Right lobe of liver (tissue), 6 donors: ENCODE measurements at regions not wholly inside any gene's neighbourhood (a gene's known extent, or its start where the extent isn't known, plus 50 kb on each side); places are given as distances from the start of the nearest gene placed in this dataset.

Experiments
- ATAC-seq, 4 donors: fragments of 200-7000 bp; cut with Tn5 transposase; one replicate each; pipeline ENCODE4 v1.9.1; 2020; ENCODE audit warnings: mild to moderate bottlenecking in 4 of 4, moderate library complexity in 4 of 4
- DNase-seq, 3 donors: peaks; one replicate each; pipeline ENCODE4 v3.0.0-alpha.2; 2020
- H3K27ac ChIP-seq, 3 donors: fragments of 200-600 bp; one replicate each; pipeline ENCODE4 v1.8.0; 2022
- H3K27me3 ChIP-seq, 2 donors: fragments of 200-600 bp; one replicate each; pipeline ENCODE4 v1.8.0; 2022
- H3K36me3 ChIP-seq, 4 donors: fragments of 200-600 bp; sonication (generic) in 1 of 4; one replicate each; pipeline versions ENCODE4 v1.5.1 to v1.8.0; 2017 to 2022; ENCODE audit warnings: control low read depth in 1 of 4
- H3K4me1 ChIP-seq, 4 donors: fragments of 200-600 bp; sonication (generic) in 1 of 4; one replicate each; pipeline versions ENCODE4 v1.5.1 to v1.8.0; 2017 to 2022; ENCODE audit warnings: control low read depth in 1 of 4
- H3K4me3 ChIP-seq, 3 donors: fragments of 200-600 bp; one replicate each; pipeline ENCODE4 v1.8.0; 2022
- H3K9me3 ChIP-seq, 4 donors: fragments of 200-600 bp; sonication (generic) in 1 of 4; one replicate each; pipeline versions ENCODE4 v1.5.1 to v1.8.0; 2017 to 2022; ENCODE audit warnings: control low read depth in 1 of 4
- POLR2A ChIP-seq: fragments of 450-650 bp; IDR thresholded peaks from one replicate; pipeline ENCODE4 v1.6.1; 2017; ENCODE audit warnings: antibody characterized with exemption, mild to moderate bottlenecking
- WGBS: methylation state at CpG from one replicate; pipeline ENCODE4 v1.1.6; 2018; ENCODE audit warnings: low coverage, low lambda C conversion rate; ENCODE audit not compliant: insufficient coverage; ENCODE audit errors: missing lambda C conversion rate; 5-methylcytosine and 5-hydroxymethylcytosine counted together
- intact Hi-C, 2 donors: fragments of 100-400 bp; cut with DNase I; formaldehyde crosslinking; loops; one replicate each; pipeline versions ENCODE4 v1.11.2 to v1.14.1; 2022
- TF ChIP-seq, protein P1 (sequence below), 4 donors: fragments of 200-600 bp in 3 of 4; fragments of 450-650 bp in 1 of 4; IDR thresholded peaks; one replicate each; pipeline versions ENCODE4 v1.5.1 to v1.8.0; 2016 to 2022; ENCODE audit warnings: antibody characterized with exemption in 4 of 4, mild to moderate bottlenecking in 2 of 4
- donor health status: DM: no; HTN: yes; CAD: no.
- donor health status: DM: no; HTN: no; CAD: no.
- donor health status: DM: no; HTN: no; CAD: no.
- donor health status: DM: no; HTN: yes; CAD: no.
- donor health status: DM: no; HTN: yes; CAD: no.

DNA sequence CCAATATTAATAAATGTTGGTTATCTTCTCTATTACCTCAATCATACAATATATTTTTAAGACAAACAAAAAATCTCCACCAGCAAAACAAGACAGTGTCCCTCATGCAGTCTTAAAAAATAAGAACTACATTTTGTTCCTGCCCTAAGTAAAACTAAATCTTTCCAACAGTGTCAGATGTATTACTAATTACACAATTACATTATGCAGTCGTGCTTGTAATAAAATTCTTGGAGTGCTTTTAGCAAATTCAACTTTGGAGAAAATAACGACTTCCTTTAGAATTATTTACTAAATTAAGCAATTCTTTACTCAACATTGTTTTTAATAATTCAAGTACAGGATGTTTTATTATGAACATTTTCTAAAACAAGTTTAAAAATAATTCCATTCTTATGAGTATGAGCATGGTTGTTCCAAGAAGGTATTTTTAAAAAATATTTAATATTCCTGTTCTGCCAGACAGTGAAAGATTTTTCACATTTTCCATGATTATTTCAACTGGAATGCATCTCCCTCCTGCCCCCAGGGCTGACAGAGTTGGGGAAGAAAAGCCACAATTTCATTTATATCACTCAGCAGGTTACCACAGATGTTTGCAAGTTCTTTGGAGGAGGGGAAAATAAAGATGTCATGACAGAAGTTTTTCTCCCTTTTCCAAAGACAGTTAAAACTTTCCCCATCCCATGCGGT, 137.9 kb downstream of the FAM114A2 start:
- H3K27me3 ChIP-seq: no peaks in the 10 kb centered on the region
- H3K27ac ChIP-seq: no peak overlapping the region

DNA sequence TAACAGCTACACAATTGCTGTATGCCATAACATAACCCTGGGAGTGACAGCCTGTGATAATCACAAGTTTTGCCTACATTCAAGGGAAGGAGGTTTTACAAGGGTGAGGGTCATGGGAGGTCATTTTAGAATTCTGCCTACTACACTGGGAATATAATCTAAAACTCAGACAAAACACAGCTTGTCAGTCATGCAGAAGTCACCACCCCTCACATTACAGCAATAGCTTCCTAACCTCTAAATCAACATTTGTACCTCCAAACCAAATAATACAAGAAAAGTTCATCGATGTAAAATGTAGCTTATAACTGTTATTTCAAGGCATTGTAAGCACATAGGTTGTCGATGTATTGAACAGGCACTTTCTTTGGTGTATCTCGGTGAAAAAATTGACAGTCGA, 139.0 kb downstream of the FAM114A2 start:
- no peaks in the 10 kb centered on the region for H3K36me3 ChIP-seq
- H3K4me1 ChIP-seq: no peaks in the 10 kb centered on the region
- DNase-seq (no peak), ATAC-seq (no peak)
- intact Hi-C loops: no loop called here
- no peaks in the 10 kb centered on the region for H3K9me3 ChIP-seq
- H3K27me3 ChIP-seq: no peaks in the 10 kb centered on the region
- TF ChIP-seq POLR2A: no peak
- TF ChIP-seq, protein P1, sequence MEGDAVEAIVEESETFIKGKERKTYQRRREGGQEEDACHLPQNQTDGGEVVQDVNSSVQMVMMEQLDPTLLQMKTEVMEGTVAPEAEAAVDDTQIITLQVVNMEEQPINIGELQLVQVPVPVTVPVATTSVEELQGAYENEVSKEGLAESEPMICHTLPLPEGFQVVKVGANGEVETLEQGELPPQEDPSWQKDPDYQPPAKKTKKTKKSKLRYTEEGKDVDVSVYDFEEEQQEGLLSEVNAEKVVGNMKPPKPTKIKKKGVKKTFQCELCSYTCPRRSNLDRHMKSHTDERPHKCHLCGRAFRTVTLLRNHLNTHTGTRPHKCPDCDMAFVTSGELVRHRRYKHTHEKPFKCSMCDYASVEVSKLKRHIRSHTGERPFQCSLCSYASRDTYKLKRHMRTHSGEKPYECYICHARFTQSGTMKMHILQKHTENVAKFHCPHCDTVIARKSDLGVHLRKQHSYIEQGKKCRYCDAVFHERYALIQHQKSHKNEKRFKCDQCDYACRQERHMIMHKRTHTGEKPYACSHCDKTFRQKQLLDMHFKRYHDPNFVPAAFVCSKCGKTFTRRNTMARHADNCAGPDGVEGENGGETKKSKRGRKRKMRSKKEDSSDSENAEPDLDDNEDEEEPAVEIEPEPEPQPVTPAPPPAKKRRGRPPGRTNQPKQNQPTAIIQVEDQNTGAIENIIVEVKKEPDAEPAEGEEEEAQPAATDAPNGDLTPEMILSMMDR (IDR thresholded peaks at IDR 0.05): no peak
- H3K27ac ChIP-seq: no peak overlapping the region
- 71% methylated on average over 4 of the region's 4 CpGs for WGBS
- H3K4me3 ChIP-seq: no peak overlapping the region

More for the DNA sequence above, 137.9 kb downstream of the FAM114A2 start:
- no peak for ATAC-seq
- no peak for TF ChIP-seq POLR2A
- TF ChIP-seq, protein P1 (IDR thresholded peaks at IDR 0.05): no peak
- no peaks in the 10 kb centered on the region for H3K36me3 ChIP-seq
- no peaks in the 10 kb centered on the region for H3K4me1 ChIP-seq
- no peak for DNase-seq
- H3K4me3 ChIP-seq: no peak overlapping the region
- intact Hi-C loops: no loop called here
- WGBS: 43% methylated on average over 3 of the region's 3 CpGs
- no peaks in the 10 kb centered on the region for H3K9me3 ChIP-seq

DNA sequence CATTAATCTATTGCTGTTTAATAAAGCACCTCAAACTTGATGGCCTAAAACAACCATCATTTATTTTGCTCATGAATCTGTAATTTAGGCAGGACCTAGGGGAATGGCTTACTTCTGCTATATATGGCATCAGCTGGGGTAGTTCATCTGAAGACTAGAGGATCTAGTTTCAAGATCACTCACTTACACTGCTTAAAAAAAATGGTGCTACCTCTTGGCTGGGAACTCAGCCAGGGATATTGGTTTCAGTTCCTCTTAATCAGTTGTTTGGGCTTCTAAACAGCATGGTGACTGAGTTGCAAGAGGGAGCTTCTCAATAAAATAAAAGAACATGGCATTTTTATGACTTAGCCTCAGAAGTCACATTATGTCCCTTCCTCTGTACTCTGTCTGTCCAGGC, 142.0 kb downstream of the FAM114A2 start:
- TF ChIP-seq POLR2A: no peak
- TF ChIP-seq, protein P1 (IDR thresholded peaks at IDR 0.05): no peak
- Histone ChIP-seq H3K9me3 (no peaks in the 10 kb centered on the region), H3K4me3 (no peak overlapping the region), H3K27ac (no peak overlapping the region), H3K36me3 (no peaks in the 10 kb centered on the region), H3K27me3 (no peaks in the 10 kb centered on the region), H3K4me1 (no peaks in the 10 kb centered on the region)
- ATAC-seq (peak; percentile 41 to 73 (median 54)), DNase-seq (no peak)
- intact Hi-C loops: no loop called here

DNA sequence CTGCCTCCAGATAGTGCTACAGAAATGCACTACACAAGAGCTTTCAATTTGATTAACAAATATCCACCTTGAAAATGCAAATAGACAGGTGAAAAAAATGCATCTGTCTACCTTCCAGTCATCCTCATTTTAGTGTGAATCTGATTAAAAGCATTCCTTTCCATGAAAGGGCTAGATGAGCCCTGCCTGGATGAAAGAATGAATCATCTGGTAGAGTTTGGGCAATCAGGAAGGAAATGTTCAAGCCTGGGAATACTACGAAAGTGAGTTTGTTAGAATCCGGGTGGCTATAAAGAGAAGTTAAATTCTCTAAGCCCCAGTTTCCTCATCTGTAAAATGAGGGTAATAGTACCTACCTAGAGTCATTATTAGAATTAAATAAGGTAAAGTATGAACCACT, 142.6 kb downstream of the FAM114A2 start:
- H3K27me3 ChIP-seq: no peaks in the 10 kb centered on the region
- ATAC-seq (peak in 1 of 4 donors; percentile 12), DNase-seq (no peak)
- H3K27ac ChIP-seq: no peak overlapping the region
- H3K36me3 ChIP-seq: no peaks in the 10 kb centered on the region
- no peaks in the 10 kb centered on the region for H3K4me1 ChIP-seq
- no peak for TF ChIP-seq POLR2A
- TF ChIP-seq, protein P1 (IDR thresholded peaks at IDR 0.05): no peak
- H3K4me3 ChIP-seq: no peak overlapping the region
- 60% methylated on average over 2 of the region's 2 CpGs for WGBS
- no peaks in the 10 kb centered on the region for H3K9me3 ChIP-seq
- intact Hi-C loops: no loop called here

DNA sequence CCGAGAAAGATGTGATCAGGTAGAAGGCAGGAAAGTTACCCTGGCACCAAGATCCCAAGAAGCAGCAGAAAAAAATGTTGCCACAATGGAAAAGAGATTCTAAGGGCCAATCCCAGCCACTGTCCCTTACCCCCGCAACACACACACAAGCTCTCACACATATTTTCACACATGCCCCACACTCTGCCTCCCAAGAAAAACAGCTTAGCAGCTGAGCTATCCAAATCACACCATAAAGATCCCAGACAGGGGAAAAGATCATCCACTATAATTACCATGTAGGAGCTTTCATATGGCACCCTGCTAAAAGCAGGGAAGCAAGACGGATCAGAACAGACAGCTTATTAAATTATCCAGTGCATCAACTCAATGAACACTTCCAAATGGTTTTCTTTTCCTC, 143.4 kb downstream of the FAM114A2 start:
- Histone ChIP-seq H3K27ac (no peak overlapping the region), H3K36me3 (no peaks in the 10 kb centered on the region), H3K27me3 (no peaks in the 10 kb centered on the region), H3K9me3 (no peaks in the 10 kb centered on the region), H3K4me1 (no peaks in the 10 kb centered on the region), H3K4me3 (no peak overlapping the region)
- intact Hi-C loops: no loop called here
- no peak for ATAC-seq
- 37% methylated on average over 2 of the region's 3 CpGs for WGBS
- TF ChIP-seq, protein P1 (IDR thresholded peaks at IDR 0.05): no peak
- TF ChIP-seq POLR2A: no peak
- no peak for DNase-seq
